Hepatocyte (in vitro differentiated cells): ENCODE measurements at regions not wholly inside any gene's neighbourhood (a gene's known extent, or its start where the extent isn't known, plus 50 kb on each side); places are given as distances from the start of the nearest gene placed in this dataset.
"Not testable (repeated sequence)": the region's sequence is repeated elsewhere in the genome, so short reads cannot be mapped to it uniquely, and the experiment has no call there.

Experiments used
- DNase-seq: peaks from one replicate; pipeline ENCODE4 v3.0.0-alpha.2; 2016; ENCODE audit warnings: low spot score
- H2AFZ ChIP-seq: fragments of 200-600 bp; sonication (generic); 2 replicates; pipeline ENCODE4 v1.6.0; 2016; ENCODE audit warnings: antibody characterized with exemption, mild to moderate bottlenecking
- H3K27ac ChIP-seq: fragments of 200-600 bp; sonication (generic); 2 replicates; pipeline ENCODE4 v1.5.1; 2016; ENCODE audit warnings: mild to moderate bottlenecking
- H3K27me3 ChIP-seq: fragments of 200-600 bp; sonication (generic); 2 replicates; pipeline ENCODE4 v1.6.1; 2016
- H3K36me3 ChIP-seq: fragments of 200-600 bp; sonication (generic); replicated peaks from 2 replicates; pipeline ENCODE4 v1.5.1; 2016; ENCODE audit warnings: low read depth; ENCODE audit not compliant: insufficient read depth
- H3K4me1 ChIP-seq: fragments of 200-600 bp; sonication (generic); 2 replicates; pipeline ENCODE4 v1.5.1; 2016; ENCODE audit warnings: mild to moderate bottlenecking, moderate library complexity; ENCODE audit not compliant: insufficient read depth
- H3K4me2 ChIP-seq: fragments of 200-600 bp; sonication (generic); 2 replicates; pipeline ENCODE4 v1.6.0; 2016
- H3K4me3 ChIP-seq: fragments of 200-600 bp; sonication (generic); 2 replicates; pipeline ENCODE4 v1.5.1; 2016; ENCODE audit warnings: mild to moderate bottlenecking
- H3K79me2 ChIP-seq: fragments of 200-600 bp; sonication (generic); 2 replicates; pipeline ENCODE4 v1.6.0; 2017; ENCODE audit warnings: mild to moderate bottlenecking
- H3K9me2 ChIP-seq: fragments of 200-600 bp; sonication (generic); replicated peaks from 2 replicates; pipeline ENCODE4 v1.6.0; 2017; ENCODE audit warnings: mild to moderate bottlenecking; ENCODE audit not compliant: insufficient read depth
- H3K9me3 ChIP-seq: fragments of 200-600 bp; sonication (generic); 2 replicates; pipeline ENCODE4 v1.5.1; 2016; ENCODE audit warnings: low read depth, mild to moderate bottlenecking
- H4K20me1 ChIP-seq: fragments of 200-600 bp; sonication (generic); 2 replicates; pipeline ENCODE4 v1.6.0; 2016; ENCODE audit warnings: mild to moderate bottlenecking; ENCODE audit not compliant: insufficient read depth, poor library complexity, severe bottlenecking
- WGBS: methylation state at CpG from one replicate; pipeline ENCODE4 v1.1.6; 2016; ENCODE audit warnings: low lambda C conversion rate; ENCODE audit errors: missing lambda C conversion rate; 5-methylcytosine and 5-hydroxymethylcytosine counted together

- not testable (repeated sequence) for H3K9me2 ChIP-seq, H3K4me3 ChIP-seq, H2AFZ ChIP-seq, H3K9me3 ChIP-seq, H3K4me2 ChIP-seq, H3K79me2 ChIP-seq, DNase-seq, H3K27me3 ChIP-seq, H4K20me1 ChIP-seq, H3K36me3 ChIP-seq
- Histone ChIP-seq H3K27ac (peak overlapping the region; percentile 92), H3K4me1 (peaks cover 21% of the 10 kb centered on the region)
- WGBS: 93% methylated on average over 22 of the region's 30 CpGs
Measured at GRCh38 chr16:29203046-29203932, 203.2 kb downstream of the NPIPB11 start.

- H3K9me3 ChIP-seq, DNase-seq, H3K27me3 ChIP-seq, H3K36me3 ChIP-seq, H3K9me2 ChIP-seq, H2AFZ ChIP-seq, H4K20me1 ChIP-seq, H3K4me2 ChIP-seq, H3K4me3 ChIP-seq, H3K79me2 ChIP-seq: not testable (repeated sequence)
- peak overlapping the region; percentile 92 for H3K27ac ChIP-seq
- peaks cover 21% of the 10 kb centered on the region for H3K4me1 ChIP-seq
- 35% methylated on average over 10 of the region's 10 CpGs for WGBS
Measured at GRCh38 chr16:29202642-29203041, 203.9 kb downstream of the NPIPB11 start.

- H2AFZ ChIP-seq, H3K79me2 ChIP-seq, H3K36me3 ChIP-seq, H3K9me2 ChIP-seq, DNase-seq, H3K4me3 ChIP-seq, H3K27me3 ChIP-seq, H4K20me1 ChIP-seq, H3K9me3 ChIP-seq: not testable (repeated sequence)
- Histone ChIP-seq H3K27ac (peak overlapping the region; percentile 92), H3K4me1 (peaks cover 21% of the 10 kb centered on the region), H3K4me2 (peak overlapping the region; percentile 17)
- 34% methylated on average over 7 of the region's 8 CpGs for WGBS
Measured at GRCh38 chr16:29202025-29202632, 204.4 kb downstream of the NPIPB11 start.

GRCh38 chr16:29201296-29202024, 205.1 kb downstream of the NPIPB11 start:
- not testable (repeated sequence) for H3K27me3 ChIP-seq, H3K9me3 ChIP-seq, H3K79me2 ChIP-seq, H3K9me2 ChIP-seq, H3K36me3 ChIP-seq, H3K4me3 ChIP-seq, H2AFZ ChIP-seq, H4K20me1 ChIP-seq
- Histone ChIP-seq H3K27ac (peak overlapping the region; percentile 92), H3K4me2 (peak overlapping the region; percentile 17), H3K4me1 (peaks cover 21% of the 10 kb centered on the region)
- 65% methylated on average over 24 of the region's 25 CpGs for WGBS
- peak; percentile 49 for DNase-seq

- H3K9me3 ChIP-seq, H3K27me3 ChIP-seq, H3K4me3 ChIP-seq, DNase-seq, H3K79me2 ChIP-seq, H3K4me2 ChIP-seq, H2AFZ ChIP-seq, H3K36me3 ChIP-seq, H4K20me1 ChIP-seq, H3K9me2 ChIP-seq: not testable (repeated sequence)
- WGBS: 89% methylated on average over 9 of the region's 9 CpGs
- peaks cover 21% of the 10 kb centered on the region for H3K4me1 ChIP-seq
- H3K27ac ChIP-seq: peak overlapping the region; percentile 92
Measured at GRCh38 chr16:29200681-29201080, 205.8 kb downstream of the NPIPB11 start.

DNA sequence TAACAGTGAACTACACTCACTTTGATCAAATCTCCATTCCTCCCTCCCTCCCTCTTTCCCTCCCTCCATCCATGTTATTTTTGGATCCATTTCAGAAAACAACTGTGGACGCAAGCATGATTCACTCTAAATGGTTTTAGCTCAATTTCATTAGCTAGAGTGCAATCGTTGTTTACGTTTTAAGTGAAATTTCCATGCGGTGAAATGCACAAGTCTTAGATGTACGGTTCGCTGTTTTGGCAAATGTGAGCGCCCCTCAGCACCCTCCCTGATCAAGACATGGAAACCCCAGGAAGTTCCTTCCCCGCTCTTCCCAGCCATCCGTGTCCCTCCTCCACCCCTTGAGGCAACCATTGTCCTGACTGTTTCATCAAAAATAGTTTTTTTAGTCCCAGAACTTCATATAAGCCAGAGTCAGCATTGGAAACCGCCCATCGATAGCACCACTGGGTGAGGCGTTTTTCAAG, 206.3 kb downstream of the NPIPB11 start:
- Histone ChIP-seq H3K4me1 (peaks cover 21% of the 10 kb centered on the region), H3K27ac (peak overlapping the region; percentile 92)
- H3K4me3 ChIP-seq, H2AFZ ChIP-seq, H3K79me2 ChIP-seq, H4K20me1 ChIP-seq, H3K36me3 ChIP-seq, DNase-seq, H3K9me2 ChIP-seq, H3K27me3 ChIP-seq, H3K4me2 ChIP-seq, H3K9me3 ChIP-seq: not testable (repeated sequence)
- 67% methylated on average over 12 of the region's 12 CpGs for WGBS

DNA sequence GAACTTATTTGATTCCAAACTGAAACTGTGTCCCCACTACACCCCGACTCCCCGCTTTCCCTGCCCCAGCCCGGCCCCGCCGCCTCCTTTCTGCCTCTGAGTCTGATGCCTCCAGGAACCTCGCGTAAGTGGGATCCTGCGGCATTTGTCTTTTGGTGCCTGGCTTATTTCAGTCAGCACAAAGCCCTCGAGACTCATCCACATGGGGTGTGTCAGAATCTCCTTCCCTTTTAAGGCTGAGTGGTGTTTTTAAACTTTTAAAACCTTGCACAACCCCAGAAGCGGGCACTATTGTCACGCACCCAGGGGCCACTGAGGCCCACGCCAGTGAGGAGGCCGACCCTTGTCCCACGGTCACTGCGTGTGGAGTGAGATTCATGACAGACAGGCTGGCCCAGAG, 206.9 kb downstream of the NPIPB11 start:
- H3K4me3 ChIP-seq, H3K27me3 ChIP-seq, H3K79me2 ChIP-seq, H3K9me3 ChIP-seq, DNase-seq, H2AFZ ChIP-seq, H4K20me1 ChIP-seq, H3K36me3 ChIP-seq, H3K9me2 ChIP-seq: not testable (repeated sequence)
- 59% methylated on average over 12 of the region's 15 CpGs for WGBS
- Histone ChIP-seq H3K27ac (peak overlapping the region; percentile 92), H3K4me2 (peak overlapping the region; percentile 49), H3K4me1 (peaks cover 21% of the 10 kb centered on the region)
